GM12891 (cell line): ENCODE measurements at regions not wholly inside any gene's neighbourhood (a gene's known extent, or its start where the extent isn't known, plus 50 kb on each side); places are given as distances from the start of the nearest gene placed in this dataset.

Experiments
- POLR2A ChIP-seq: IDR thresholded peaks from 2 replicates; pipeline ENCODE4 v1.6.1; 2011; ENCODE audit warnings: low read depth, low read length, control low read depth
- POLR2AphosphoS5 ChIP-seq: IDR thresholded peaks from 2 replicates; pipeline ENCODE4 v1.6.1; 2011; ENCODE audit warnings: low read depth, low read length, control low read depth
- POU2F2 ChIP-seq: IDR thresholded peaks from 2 replicates; pipeline ENCODE4 v1.6.1; 2011; ENCODE audit warnings: low read depth, mild to moderate bottlenecking, control low read depth, low read length, moderate library complexity
- SPI1 ChIP-seq: IDR thresholded peaks from 2 replicates; pipeline ENCODE4 v1.6.1; 2011; ENCODE audit warnings: low read depth, low read length, control low read depth
- TAF1 ChIP-seq: IDR thresholded peaks from 2 replicates; pipeline ENCODE4 v1.6.1; 2011; ENCODE audit warnings: low read depth, low read length, control low read depth

GRCh38 chr15:61661791-61662190 is 398.5 kb downstream of the VPS13C start:
- no peak for TF ChIP-seq POLR2A
- no peak for TF ChIP-seq POLR2AphosphoS5
- TF ChIP-seq TAF1 = no peak
- TF ChIP-seq SPI1 = no peak
- TF ChIP-seq POU2F2 = no peak
